GM21447 (cell line): ENCODE measurements at regions not wholly inside any gene's neighbourhood (a gene's known extent, or its start where the extent isn't known, plus 50 kb on each side); places are given as distances from the start of the nearest gene placed in this dataset.
"Not testable (repeated sequence)": the region's sequence is repeated elsewhere in the genome, so short reads cannot be mapped to it uniquely, and the experiment has no call there.

Experiments
- ATAC-seq: cut with Tn5 transposase; IDR thresholded peaks from one replicate; pipeline ENCODE4 v1.9.1; 2021; ENCODE audit not compliant: unreplicated experiment

DNA sequence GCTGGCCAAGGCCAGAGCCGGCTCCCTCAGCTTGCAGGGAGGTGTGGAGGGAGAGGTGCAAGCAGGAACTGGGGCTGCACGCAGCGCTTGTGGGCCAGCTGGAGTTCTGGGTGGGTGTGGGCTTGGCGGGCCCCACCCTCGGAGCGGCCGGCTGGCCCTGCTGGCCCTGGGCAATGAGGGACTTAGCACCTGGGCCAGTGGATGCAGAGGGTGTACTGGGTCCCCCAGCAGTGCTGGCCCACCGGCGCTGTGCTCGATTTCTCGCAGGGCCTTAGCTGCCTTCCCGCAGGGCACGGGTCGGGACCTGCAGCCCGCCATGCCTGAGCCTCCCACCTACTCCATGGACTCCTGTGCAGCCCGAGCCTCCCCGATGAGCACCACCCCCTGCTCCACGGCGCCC, 115.6 kb upstream of the MARK1 start:
- not testable (repeated sequence) for ATAC-seq

- no peak for ATAC-seq
Observed at GRCh38 chr1:220410611-220411010, 117.3 kb upstream of the MARK1 start.

- ATAC-seq = no peak
Observed at GRCh38 chr1:220409771-220410595, 118.0 kb upstream of the MARK1 start.

GRCh38 chr1:220407191-220407590, 120.7 kb upstream of the MARK1 start:
- ATAC-seq = no peak

DNA sequence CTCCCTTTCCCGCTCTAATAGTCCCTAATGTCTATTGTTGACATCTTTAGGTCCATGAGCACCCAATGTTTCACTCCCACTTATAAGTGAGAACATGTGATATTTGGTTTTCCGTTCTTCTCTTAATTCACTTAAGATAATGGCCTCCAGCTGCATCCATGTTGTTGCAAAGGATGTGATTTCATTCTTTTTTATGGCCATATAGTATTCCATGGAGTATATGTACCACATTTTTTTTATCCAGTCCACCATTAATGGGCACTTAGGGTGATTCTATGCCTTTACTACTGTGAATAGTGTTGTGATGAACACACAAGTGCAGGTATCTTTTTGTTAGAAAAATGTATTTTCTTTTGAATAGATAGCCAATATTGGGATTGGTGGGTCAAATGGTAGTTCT, 126.0 kb upstream of the RAB3GAP2 start:
- no peak for ATAC-seq

DNA sequence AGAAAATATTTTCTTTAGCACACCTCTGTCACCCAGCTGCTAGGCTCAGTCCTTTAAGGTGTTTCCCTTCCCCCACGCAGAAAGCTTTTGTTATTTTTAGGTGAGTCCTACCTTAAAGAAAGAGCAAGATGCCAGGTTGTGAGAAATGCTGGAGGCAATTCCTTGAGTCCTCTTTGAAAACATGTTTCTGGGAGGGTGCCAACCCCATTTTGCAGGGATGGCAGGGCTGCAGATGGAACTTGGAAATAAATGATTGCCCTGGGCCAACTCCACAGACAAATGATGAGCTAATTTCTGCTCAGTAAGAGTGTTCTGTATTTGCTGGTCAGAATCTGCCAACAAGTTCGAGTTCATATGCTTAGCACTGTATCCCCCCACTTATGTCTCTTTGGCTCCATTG, 119.2 kb upstream of the RAB3GAP2 start:
- ATAC-seq = no peak

GRCh38 chr1:220389634-220390033, 117.4 kb upstream of the RAB3GAP2 start:
- no peak for ATAC-seq

DNA sequence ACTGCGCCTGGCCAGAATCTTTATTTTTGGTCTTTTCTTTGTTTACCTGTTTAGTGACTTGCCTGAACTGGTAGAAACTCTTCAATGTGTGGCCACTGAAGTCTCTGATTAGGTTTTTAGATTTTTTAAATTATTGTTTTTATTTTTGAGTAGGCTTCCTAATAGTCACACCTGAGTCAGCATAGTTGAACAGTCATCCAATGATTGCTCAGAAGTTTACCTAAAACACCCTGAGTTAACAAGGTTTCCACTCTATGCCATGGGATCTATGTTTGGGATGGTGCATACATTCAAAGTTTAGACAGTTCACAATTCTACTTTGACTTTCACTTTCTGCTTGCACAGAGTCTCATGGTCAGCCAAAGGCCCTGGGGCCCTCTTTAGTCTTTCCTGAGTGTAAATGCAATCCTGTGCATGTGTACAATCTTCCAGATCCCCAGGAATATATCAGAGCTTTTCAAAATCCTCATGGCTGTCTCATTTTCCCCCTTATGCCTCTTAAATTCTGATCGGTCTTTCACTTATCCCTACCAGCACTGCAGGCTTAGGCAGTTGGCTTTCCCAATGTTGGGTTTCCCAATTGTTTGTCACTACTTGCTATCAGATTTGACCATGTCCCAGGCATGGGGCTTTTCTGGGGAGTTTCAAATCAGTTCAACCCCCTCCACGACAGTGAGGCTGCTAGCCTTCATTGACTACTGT, 114.4 kb upstream of the RAB3GAP2 start:
- no peak for ATAC-seq

DNA sequence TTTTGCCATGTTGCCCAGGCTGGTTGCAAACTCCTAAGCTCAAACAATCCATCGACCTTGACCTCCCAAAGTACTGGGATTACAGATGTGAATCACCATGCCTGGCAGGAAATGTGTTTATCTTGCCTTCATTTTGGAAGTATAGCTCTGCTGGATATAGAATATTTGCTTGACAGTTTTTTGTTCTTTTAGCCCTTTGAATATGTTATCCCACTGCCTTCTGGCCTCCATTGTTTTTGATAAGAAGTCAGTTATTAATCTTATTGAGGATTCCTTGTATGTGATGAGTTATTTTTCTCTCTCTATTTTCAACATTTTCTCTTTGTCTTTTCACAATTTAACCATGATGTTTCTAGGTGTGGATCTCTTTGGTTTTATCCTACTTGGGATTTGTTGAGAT, 112.9 kb upstream of the RAB3GAP2 start:
- ATAC-seq = no peak

GRCh38 chr1:220382994-220383393, 110.7 kb upstream of the RAB3GAP2 start:
- no peak for ATAC-seq

DNA sequence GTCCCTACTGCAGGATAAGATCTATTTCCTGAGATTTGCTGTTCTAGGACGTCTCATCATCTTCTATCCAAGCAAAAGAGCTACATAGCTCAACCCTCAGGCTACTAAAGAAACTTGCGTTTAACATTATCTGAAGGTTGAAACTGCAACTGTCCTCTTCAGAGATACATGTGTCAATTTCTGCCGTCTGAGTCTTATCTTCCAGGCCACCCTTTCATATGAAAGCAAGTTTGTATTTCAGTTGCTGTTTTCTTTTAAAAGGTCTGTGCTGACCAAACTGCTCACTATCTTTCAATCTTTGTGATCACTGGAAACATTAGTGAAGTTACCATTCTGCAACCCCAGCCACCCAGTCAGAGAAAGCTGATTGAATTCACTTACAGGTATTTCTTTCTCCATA, 108.6 kb upstream of the RAB3GAP2 start:
- ATAC-seq = no peak

- no peak for ATAC-seq
Observed at GRCh38 chr1:220378571-220379302, 106.5 kb upstream of the RAB3GAP2 start.

DNA sequence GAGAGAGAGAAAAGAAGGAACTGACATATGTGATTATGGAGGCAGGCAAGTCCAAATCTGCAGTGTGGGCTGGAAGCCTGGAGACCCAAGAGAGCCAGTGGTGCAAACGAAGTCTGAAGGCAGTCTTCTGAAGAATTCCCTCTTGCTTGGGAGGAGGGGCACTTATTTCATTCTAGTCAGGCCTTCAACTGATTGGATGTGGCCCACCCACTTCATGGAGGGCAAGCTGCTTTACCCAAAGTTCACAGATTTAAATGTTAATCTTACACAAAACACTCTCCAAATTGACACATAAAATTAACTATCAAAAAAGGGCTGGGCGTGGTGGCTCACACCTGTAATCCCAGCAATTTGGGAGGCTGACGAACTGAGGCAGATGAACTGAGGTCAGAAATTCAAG, 103.5 kb upstream of the RAB3GAP2 start:
- no peak for ATAC-seq

GRCh38 chr1:220374449-220374848, 102.2 kb upstream of the RAB3GAP2 start:
- ATAC-seq = no peak

- no peak for ATAC-seq
Observed at GRCh38 chr1:220372451-220372850, 100.2 kb upstream of the RAB3GAP2 start.

DNA sequence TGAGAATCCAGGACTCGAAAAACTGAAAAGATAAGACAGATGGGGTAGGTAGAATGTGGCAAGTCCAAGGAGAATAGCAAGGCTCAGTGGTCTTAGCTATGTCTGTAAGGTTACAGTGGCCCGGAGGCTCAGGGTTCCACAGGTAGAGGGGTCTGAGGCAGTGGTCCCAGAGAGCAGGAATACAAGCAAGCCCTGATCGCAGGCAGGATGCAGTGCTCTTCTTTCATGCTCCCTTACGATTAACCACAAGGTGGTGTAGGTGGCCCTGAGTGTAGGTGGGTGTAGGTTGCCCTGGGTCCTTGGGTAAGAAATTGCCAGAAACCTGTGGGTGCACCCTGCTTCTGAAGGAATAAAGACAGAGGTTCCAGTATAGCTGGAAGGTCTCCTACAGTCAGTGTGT, 99.1 kb upstream of the RAB3GAP2 start:
- ATAC-seq = no peak

DNA sequence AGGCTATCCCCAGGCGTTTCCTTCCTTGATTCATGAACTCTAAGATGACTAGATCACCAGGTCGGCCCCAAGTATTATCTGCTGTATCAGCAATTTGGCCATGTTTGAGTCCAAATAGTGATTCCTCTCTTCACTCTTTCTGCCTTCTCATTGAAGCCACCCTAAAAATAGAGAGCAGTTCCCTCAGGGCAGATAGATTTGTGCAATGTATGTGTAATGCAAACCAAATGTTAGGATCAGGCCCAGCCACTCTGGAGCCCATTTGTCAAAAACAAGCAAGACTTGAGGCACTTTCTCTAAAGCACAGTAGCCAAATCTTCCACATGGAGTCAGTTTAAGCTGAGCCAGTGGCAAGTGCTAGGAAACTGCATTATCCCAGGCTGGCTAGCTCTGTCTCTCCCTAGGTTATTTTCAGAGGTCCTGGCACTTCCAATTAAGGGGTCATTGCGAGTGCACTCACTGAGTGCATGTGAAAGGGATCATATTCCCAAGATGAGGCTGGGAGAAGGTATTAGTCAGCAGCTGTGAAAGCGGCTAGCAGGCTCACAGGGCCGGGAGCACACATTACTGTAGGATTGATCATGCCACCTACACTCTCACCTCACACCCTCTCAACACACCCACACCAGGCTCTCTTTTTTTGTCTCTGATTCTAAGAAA, 97.9 kb upstream of the RAB3GAP2 start:
- no peak for ATAC-seq

- no peak for ATAC-seq
Observed at GRCh38 chr1:220369511-220369910, 97.3 kb upstream of the RAB3GAP2 start.

DNA sequence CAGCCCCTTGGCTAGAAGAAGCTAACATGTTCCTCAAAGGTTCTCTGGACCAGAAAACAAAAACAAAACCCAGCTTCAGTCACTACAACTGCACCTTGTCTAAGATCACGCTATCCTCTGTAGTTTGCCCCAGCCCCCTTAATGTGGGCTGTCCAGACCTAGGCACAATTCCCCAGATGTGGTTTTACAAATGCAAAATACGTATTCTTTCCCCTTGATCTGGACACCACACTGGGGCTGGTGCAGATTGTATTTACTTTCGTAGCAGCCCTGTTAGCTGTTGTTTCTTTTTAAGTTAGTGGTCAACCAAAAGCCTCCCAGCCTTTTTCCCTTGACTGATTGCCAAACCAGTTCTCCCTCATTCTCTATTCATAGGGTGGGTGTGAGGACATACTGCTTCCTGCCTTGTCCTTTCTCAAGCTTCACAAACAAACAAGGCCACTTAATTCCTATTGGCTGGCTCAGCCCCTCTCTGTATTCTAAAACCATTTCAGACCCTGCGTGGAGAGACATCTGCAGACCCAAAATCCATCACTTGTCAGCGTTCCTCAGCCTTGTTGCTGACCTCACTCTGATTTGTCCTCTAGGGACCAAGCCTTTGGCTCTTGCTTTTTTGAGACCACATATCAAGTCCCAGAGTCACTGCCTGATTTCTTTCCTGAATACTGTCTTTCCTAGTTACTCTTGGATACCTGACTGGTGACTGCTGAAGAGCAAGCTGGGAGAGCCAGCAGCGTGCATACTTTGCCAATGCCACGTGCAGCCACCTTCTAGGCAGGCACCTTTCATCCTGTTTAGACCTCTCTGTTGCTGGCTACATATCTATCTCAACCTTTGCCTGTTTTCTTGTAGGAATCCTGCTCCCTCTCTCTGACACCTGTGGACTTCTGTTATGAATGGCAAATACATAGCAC, 96.4 kb upstream of the RAB3GAP2 start:
- ATAC-seq = no peak

DNA sequence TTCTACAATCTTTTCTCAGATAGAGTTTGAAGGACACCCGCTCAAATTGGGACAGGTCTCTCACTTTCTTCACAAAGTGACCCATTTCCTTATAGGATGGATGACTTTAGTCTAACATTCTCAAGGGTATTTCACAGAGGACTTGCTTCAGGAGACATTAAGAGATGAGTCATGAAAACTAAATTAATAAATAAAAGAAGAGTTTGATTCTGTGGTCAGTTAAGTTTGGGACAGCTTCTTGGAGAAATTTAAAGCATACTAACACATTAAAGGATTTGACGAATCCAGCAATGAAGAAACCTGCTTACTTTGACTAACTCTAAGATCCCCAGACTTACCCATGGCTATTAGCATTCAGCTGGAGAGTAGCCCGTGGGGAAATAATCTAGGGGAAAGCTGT, 95.6 kb upstream of the RAB3GAP2 start:
- ATAC-seq = no peak
